ENCODE measurements at regions not wholly inside any gene's neighbourhood (a gene's known extent, or its start where the extent isn't known, plus 50 kb on each side); places are given as distances from the start of the nearest gene placed in this dataset.
"Not testable (repeated sequence)": the region's sequence is repeated elsewhere in the genome, so short reads cannot be mapped to it uniquely, and the experiment has no call there.

GRCh38 chr6:134663356-134663755 is 286.5 kb downstream of the ALDH8A1 start:
- no peak overlapping the region for H3K27ac ChIP-seq
- no peak overlapping the region for H3K4me3 ChIP-seq (ENCODE audit: low read depth, low read length)
- DNase-seq = no peak
- H3K9me3 ChIP-seq (ENCODE audit: severe bottlenecking) = no peaks in the 10 kb centered on the region
- H3K27me3 ChIP-seq (ENCODE audit: insufficient read depth, low read depth, severe bottlenecking) = no peaks in the 10 kb centered on the region
- TF ChIP-seq CTCF (IDR thresholded peaks at IDR 0.05; ENCODE audit: low read depth, low read length) = no peak
- no peaks in the 10 kb centered on the region for H3K36me3 ChIP-seq

- no peak overlapping the region for H3K4me3 ChIP-seq (ENCODE audit: low read depth, low read length)
- no peak for DNase-seq
- TF ChIP-seq CTCF (IDR thresholded peaks at IDR 0.05; ENCODE audit: low read depth, low read length) = no peak
- H3K36me3 ChIP-seq = no peaks in the 10 kb centered on the region
- no peaks in the 10 kb centered on the region for H3K9me3 ChIP-seq (ENCODE audit: severe bottlenecking)
- no peaks in the 10 kb centered on the region for H3K27me3 ChIP-seq (ENCODE audit: insufficient read depth, low read depth, severe bottlenecking)
- no peak overlapping the region for H3K27ac ChIP-seq
These were observed 287.7 kb downstream of the ALDH8A1 start for GRCh38 chr6:134662077-134662700.

GRCh38 chr6:134659885-134660284 is 290.0 kb downstream of the ALDH8A1 start:
- H3K36me3 ChIP-seq; H3K27ac ChIP-seq; DNase-seq; H3K4me3 ChIP-seq (ENCODE audit: low read depth, low read length); H3K27me3 ChIP-seq (ENCODE audit: insufficient read depth, low read depth, severe bottlenecking); H3K9me3 ChIP-seq (ENCODE audit: severe bottlenecking): not testable (repeated sequence)

- H3K27ac ChIP-seq = no peak overlapping the region
- TF ChIP-seq CTCF (IDR thresholded peaks at IDR 0.05; ENCODE audit: low read depth, low read length) = no peak
- H3K36me3 ChIP-seq = no peaks in the 10 kb centered on the region
- no peaks in the 10 kb centered on the region for H3K27me3 ChIP-seq (ENCODE audit: insufficient read depth, low read depth, severe bottlenecking)
- H3K9me3 ChIP-seq (ENCODE audit: severe bottlenecking) = no peaks in the 10 kb centered on the region
- H3K4me3 ChIP-seq (ENCODE audit: low read depth, low read length) = no peak overlapping the region
- no peak for DNase-seq
These were observed 291.3 kb downstream of the ALDH8A1 start for GRCh38 chr6:134658596-134658995.

GRCh38 chr6:134657751-134658527 is 292.0 kb downstream of the ALDH8A1 start:
- Histone ChIP-seq H3K9me3 (ENCODE audit: severe bottlenecking) (no peaks in the 10 kb centered on the region), H3K4me3 (ENCODE audit: low read depth, low read length) (no peak overlapping the region), H3K36me3 (no peaks in the 10 kb centered on the region), H3K27ac (no peak overlapping the region), H3K27me3 (ENCODE audit: insufficient read depth, low read depth, severe bottlenecking) (no peaks in the 10 kb centered on the region)
- no peak for TF ChIP-seq CTCF (IDR thresholded peaks at IDR 0.05; ENCODE audit: low read depth, low read length)
- no peak for DNase-seq

GRCh38 chr6:134657343-134657742 is 292.6 kb downstream of the ALDH8A1 start:
- no peaks in the 10 kb centered on the region for H3K27me3 ChIP-seq (ENCODE audit: insufficient read depth, low read depth, severe bottlenecking)
- H3K36me3 ChIP-seq = no peaks in the 10 kb centered on the region
- TF ChIP-seq CTCF (IDR thresholded peaks at IDR 0.05; ENCODE audit: low read depth, low read length) = no peak
- H3K27ac ChIP-seq = no peak overlapping the region
- H3K9me3 ChIP-seq (ENCODE audit: severe bottlenecking) = no peaks in the 10 kb centered on the region
- no peak overlapping the region for H3K4me3 ChIP-seq (ENCODE audit: low read depth, low read length)
- DNase-seq = no peak

Measured in WERI-Rb-1 (cell line).